CD4-positive, CD25-positive, alpha-beta regulatory T cell (primary cell): ENCODE measurements at regions not wholly inside any gene's neighbourhood (a gene's known extent, or its start where the extent isn't known, plus 50 kb on each side); places are given as distances from the start of the nearest gene placed in this dataset.

Experiments used
- ATAC-seq, 2 donors: fragments of 150-1000 bp; cut with Tn5 transposase; one replicate each; pipeline ENCODE4 v1.10.0; 2021; ENCODE audit warnings: low read depth in 2 of 2, moderate number of reproducible peaks in 2 of 2, moderate library complexity in 1 of 2
- DNase-seq, 3 donors: peaks; one replicate each; pipeline versions ENCODE4 v3.0.0 to v3.0.0-alpha.2; 2012 to 2022; ENCODE audit warnings: mixed read lengths in 1 of 3
- H3K27ac ChIP-seq: one replicate; pipeline ENCODE4 v1.7.0; 2013; ENCODE audit warnings: mild to moderate bottlenecking, low read length; ENCODE audit not compliant: insufficient read depth, poor library complexity, severe bottlenecking
- H3K27me3 ChIP-seq: one replicate; pipeline ENCODE4 v1.7.0; 2013; ENCODE audit warnings: low read length; ENCODE audit not compliant: control insufficient read depth, insufficient read depth
- H3K36me3 ChIP-seq: one replicate; pipeline ENCODE4 v1.7.0; 2013; ENCODE audit warnings: mild to moderate bottlenecking, low read length, moderate library complexity; ENCODE audit not compliant: control insufficient read depth, insufficient read depth
- H3K4me1 ChIP-seq: 2 replicates; pipeline ENCODE4 v1.7.0; 2013; ENCODE audit warnings: mild to moderate bottlenecking, low read length; ENCODE audit not compliant: insufficient read depth, control insufficient read depth, poor library complexity, severe bottlenecking
- H3K4me3 ChIP-seq: one replicate; pipeline ENCODE4 v1.7.0; 2013; ENCODE audit warnings: low read depth, mild to moderate bottlenecking, low read length, moderate library complexity
- H3K9me3 ChIP-seq, 2 experiments: 1 replicate in 1 of 2; 2 replicates in 1 of 2; pipeline ENCODE4 v1.7.0; 2013; ENCODE audit warnings: low read length in 2 of 2, mild to moderate bottlenecking in 1 of 2, moderate library complexity in 1 of 2; ENCODE audit not compliant: control insufficient read depth in 2 of 2
- H3K27ac Mint-ChIP-seq, 3 donors: one replicate each; pipeline ENCODE4 v1.8.0; 2020 to 2022; ENCODE audit warnings: mild to moderate bottlenecking in 3 of 3, mixed read lengths in 3 of 3, moderate library complexity in 2 of 3
- H3K27me3 Mint-ChIP-seq: one replicate; pipeline ENCODE4 v1.8.0; 2022; ENCODE audit warnings: mild to moderate bottlenecking, mixed read lengths
- H3K36me3 Mint-ChIP-seq: one replicate; pipeline ENCODE4 v1.8.0; 2020; ENCODE audit warnings: mixed read lengths
- H3K4me1 Mint-ChIP-seq, 4 donors: one replicate each; pipeline ENCODE4 v1.8.0; 2020 to 2022; ENCODE audit warnings: mixed read lengths in 4 of 4, mild to moderate bottlenecking in 1 of 4
- H3K4me3 Mint-ChIP-seq, 4 donors: one replicate each; pipeline ENCODE4 v1.8.0; 2020 to 2022; ENCODE audit warnings: mild to moderate bottlenecking in 4 of 4, mixed read lengths in 4 of 4, moderate library complexity in 3 of 4
- H3K9me3 Mint-ChIP-seq, 7 donors: one replicate each; pipeline ENCODE4 v1.8.0; 2020 to 2022; ENCODE audit warnings: mixed read lengths in 7 of 7, mild to moderate bottlenecking in 3 of 7, moderate library complexity in 2 of 7

GRCh38 chr5:97454015-97454414 is 271.0 kb upstream of the RIOK2 start:
- Histone ChIP-seq H3K4me3 (no peak overlapping the region), H3K9me3 (no peaks in the 10 kb centered on the region), H3K27me3 (no peaks in the 10 kb centered on the region), H3K27ac (no peak overlapping the region), H3K4me1 (no peaks in the 10 kb centered on the region), H3K36me3 (no peaks in the 10 kb centered on the region)
- Mint-ChIP-seq H3K4me1 (no peaks in the 10 kb centered on the region), H3K4me3 (no peak overlapping the region), H3K9me3 (no peaks in the 10 kb centered on the region), H3K27ac (no peak overlapping the region), H3K27me3 (no peaks in the 10 kb centered on the region), H3K36me3 (no peaks in the 10 kb centered on the region)
- DNase-seq = no peak
- no peak for ATAC-seq

- Mint-ChIP-seq H3K27me3 (no peaks in the 10 kb centered on the region), H3K27ac (no peak overlapping the region), H3K4me1 (no peaks in the 10 kb centered on the region), H3K4me3 (no peak overlapping the region), H3K36me3 (no peaks in the 10 kb centered on the region), H3K9me3 (no peaks in the 10 kb centered on the region)
- Histone ChIP-seq H3K27me3 (no peaks in the 10 kb centered on the region), H3K9me3 (no peaks in the 10 kb centered on the region), H3K4me3 (no peak overlapping the region), H3K4me1 (no peaks in the 10 kb centered on the region), H3K27ac (no peak overlapping the region), H3K36me3 (no peaks in the 10 kb centered on the region)
- DNase-seq (no peak), ATAC-seq (no peak)
These were observed 272.9 kb upstream of the RIOK2 start for GRCh38 chr5:97455996-97456395.

- H3K36me3 ChIP-seq = no peaks in the 10 kb centered on the region
- no peaks in the 10 kb centered on the region for H3K4me1 ChIP-seq
- Mint-ChIP-seq H3K27ac (no peak overlapping the region), H3K4me1 (no peaks in the 10 kb centered on the region), H3K4me3 (no peak overlapping the region), H3K9me3 (peaks cover 0 to 1% (median 0%) of the 10 kb centered on the region in 7 donors), H3K36me3 (no peaks in the 10 kb centered on the region), H3K27me3 (no peaks in the 10 kb centered on the region)
- no peak for DNase-seq
- ATAC-seq = no peak
- no peak overlapping the region for H3K4me3 ChIP-seq
- no peak overlapping the region for H3K27ac ChIP-seq
- no peaks in the 10 kb centered on the region for H3K27me3 ChIP-seq
- no peaks in the 10 kb centered on the region for H3K9me3 ChIP-seq
These were observed 275.8 kb upstream of the RIOK2 start for GRCh38 chr5:97458851-97459250.

DNA sequence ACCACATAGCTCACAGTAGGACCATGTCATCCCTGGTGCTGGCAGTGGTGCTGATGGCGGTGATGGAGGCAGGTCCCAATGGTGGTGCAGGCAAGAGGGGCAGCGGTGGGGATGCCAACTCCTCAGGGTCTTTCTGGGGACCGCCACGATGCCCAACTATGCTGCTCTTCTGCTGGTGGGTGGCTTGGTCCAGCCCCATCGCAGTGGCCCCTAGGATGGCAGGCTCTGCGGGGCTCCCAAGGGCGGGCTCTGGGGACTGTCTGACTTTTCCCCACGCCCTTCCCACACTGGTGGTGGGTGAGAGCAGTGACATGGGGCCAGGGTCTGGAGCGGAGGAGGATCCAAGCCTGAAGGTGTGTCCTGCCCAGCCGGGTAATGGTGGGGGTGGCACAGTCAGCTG is 288.9 kb upstream of the RIOK2 start:
- Mint-ChIP-seq H3K36me3 (no peaks in the 10 kb centered on the region), H3K27me3 (no peaks in the 10 kb centered on the region), H3K9me3 (peaks cover 0 to 5% (median 1%) of the 10 kb centered on the region in 7 donors), H3K27ac (no peak overlapping the region), H3K4me1 (no peaks in the 10 kb centered on the region), H3K4me3 (no peak overlapping the region)
- H3K4me3 ChIP-seq = no peak overlapping the region
- no peak overlapping the region for H3K27ac ChIP-seq
- no peaks in the 10 kb centered on the region for H3K36me3 ChIP-seq
- H3K4me1 ChIP-seq = no peaks in the 10 kb centered on the region
- DNase-seq (no peak), ATAC-seq (no peak)
- H3K27me3 ChIP-seq = no peaks in the 10 kb centered on the region
- H3K9me3 ChIP-seq = no peaks in the 10 kb centered on the region

GRCh38 chr5:97475847-97476246 is 292.8 kb upstream of the RIOK2 start:
- Histone ChIP-seq H3K4me1 (no peaks in the 10 kb centered on the region), H3K9me3 (no peaks in the 10 kb centered on the region), H3K36me3 (no peaks in the 10 kb centered on the region), H3K27ac (no peak overlapping the region), H3K27me3 (no peaks in the 10 kb centered on the region), H3K4me3 (no peak overlapping the region)
- ATAC-seq (no peak), DNase-seq (no peak)
- Mint-ChIP-seq H3K9me3 (peaks cover 0 to 2% (median 0%) of the 10 kb centered on the region in 7 donors), H3K27me3 (no peaks in the 10 kb centered on the region), H3K4me1 (peaks cover 0 to 4% (median 0%) of the 10 kb centered on the region in 4 donors), H3K27ac (no peak overlapping the region), H3K4me3 (no peak overlapping the region), H3K36me3 (no peaks in the 10 kb centered on the region)

DNA sequence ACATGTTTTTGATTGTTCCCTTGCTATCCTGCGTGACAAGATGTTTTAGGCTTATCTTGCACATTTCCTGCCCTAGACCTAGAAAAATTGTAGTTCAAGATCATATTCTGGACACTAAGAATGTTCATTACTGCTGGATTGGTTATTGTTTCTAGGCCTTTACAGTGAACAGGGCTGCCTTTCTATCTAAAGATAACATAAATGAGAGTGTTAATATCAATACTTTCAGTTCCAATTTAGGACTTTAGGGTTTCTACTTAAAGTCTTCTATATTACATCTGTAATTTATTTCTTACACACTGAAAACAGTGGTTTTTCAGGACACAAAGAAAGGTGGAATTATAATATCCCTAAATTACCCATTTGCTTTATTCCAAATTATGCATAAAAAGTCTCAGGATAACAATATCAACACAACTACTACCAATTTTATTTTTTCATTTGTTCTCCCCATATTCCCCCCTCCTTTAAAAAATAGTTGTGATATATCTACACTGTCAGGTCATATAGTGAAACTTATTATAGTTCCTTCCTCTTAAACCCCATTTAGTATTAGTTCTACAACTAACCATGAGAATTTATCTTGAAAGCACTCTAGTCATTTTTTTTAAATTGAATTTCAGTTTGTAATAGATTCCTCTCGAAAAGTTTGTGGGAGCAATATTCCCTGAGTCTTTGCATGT is 293.9 kb upstream of the RIOK2 start:
- H3K36me3 ChIP-seq = no peaks in the 10 kb centered on the region
- H3K27me3 ChIP-seq = no peaks in the 10 kb centered on the region
- H3K9me3 ChIP-seq = no peaks in the 10 kb centered on the region
- no peak for DNase-seq
- no peak overlapping the region for H3K4me3 ChIP-seq
- Mint-ChIP-seq H3K36me3 (no peaks in the 10 kb centered on the region), H3K9me3 (peaks cover 0 to 2% (median 0%) of the 10 kb centered on the region in 7 donors), H3K4me3 (no peak overlapping the region), H3K27ac (no peak overlapping the region), H3K4me1 (peaks cover 0 to 4% (median 0%) of the 10 kb centered on the region in 4 donors), H3K27me3 (no peaks in the 10 kb centered on the region)
- no peak overlapping the region for H3K27ac ChIP-seq
- no peak for ATAC-seq
- H3K4me1 ChIP-seq = no peaks in the 10 kb centered on the region

- H3K27me3 ChIP-seq = no peaks in the 10 kb centered on the region
- peaks cover 0 to 4% (median 0%) of the 10 kb centered on the region in 4 donors for H3K4me1 Mint-ChIP-seq
- ATAC-seq (no peak), DNase-seq (no peak)
- no peaks in the 10 kb centered on the region for H3K27me3 Mint-ChIP-seq
- no peak overlapping the region for H3K4me3 Mint-ChIP-seq
- H3K4me1 ChIP-seq = no peaks in the 10 kb centered on the region
- H3K27ac ChIP-seq = no peak overlapping the region
- no peaks in the 10 kb centered on the region for H3K36me3 ChIP-seq
- H3K36me3 Mint-ChIP-seq = no peaks in the 10 kb centered on the region
- H3K27ac Mint-ChIP-seq = no peak overlapping the region
- H3K9me3 Mint-ChIP-seq = peaks cover 0 to 2% (median 0%) of the 10 kb centered on the region in 7 donors
- H3K9me3 ChIP-seq = no peaks in the 10 kb centered on the region
- no peak overlapping the region for H3K4me3 ChIP-seq
These were observed 295.4 kb upstream of the RIOK2 start for GRCh38 chr5:97478483-97478882.

DNA sequence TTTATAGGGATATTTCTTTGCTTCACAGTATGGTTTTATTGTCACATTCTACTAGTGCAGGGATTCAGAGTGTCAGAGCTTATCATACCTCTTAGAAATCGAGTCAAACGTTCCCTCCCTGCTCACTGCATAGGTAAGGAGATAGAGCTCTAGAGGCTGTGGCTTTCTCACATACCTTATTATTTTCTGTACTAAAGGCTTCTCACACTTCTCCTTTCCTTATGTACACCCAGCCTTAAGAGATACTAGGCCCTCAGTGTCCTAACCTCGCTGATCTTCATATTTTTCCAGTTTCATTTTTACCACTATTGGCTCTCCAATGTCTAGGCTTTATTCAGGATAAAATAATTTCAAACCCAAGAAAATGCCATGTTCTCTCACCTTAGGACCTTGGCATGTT is 297.3 kb upstream of the RIOK2 start:
- Histone ChIP-seq H3K4me1 (no peaks in the 10 kb centered on the region), H3K36me3 (no peaks in the 10 kb centered on the region), H3K4me3 (no peak overlapping the region), H3K9me3 (no peaks in the 10 kb centered on the region), H3K27me3 (no peaks in the 10 kb centered on the region), H3K27ac (no peak overlapping the region)
- Mint-ChIP-seq H3K27ac (no peak overlapping the region), H3K27me3 (no peaks in the 10 kb centered on the region), H3K9me3 (peaks cover 0 to 4% (median 0%) of the 10 kb centered on the region in 7 donors), H3K4me3 (no peak overlapping the region), H3K36me3 (no peaks in the 10 kb centered on the region), H3K4me1 (peaks cover 0 to 4% (median 0%) of the 10 kb centered on the region in 4 donors)
- DNase-seq = no peak
- no peak for ATAC-seq
